Adrenal gland (tissue), 9 donors: ENCODE measurements at regions not wholly inside any gene's neighbourhood (a gene's known extent, or its start where the extent isn't known, plus 50 kb on each side); places are given as distances from the start of the nearest gene placed in this dataset.

Experiments used
- DNase-seq, 7 donors: peaks; one replicate each; pipeline ENCODE4 v3.0.0-alpha.2; 2019 to 2020
- H3K27ac ChIP-seq, 5 donors: fragments of 200-600 bp; sonication (generic) in 4 of 5; 1 replicate in 3 of 5; 2 replicates in 2 of 5; pipeline versions ENCODE4 v1.5.1 to v1.8.0; 2016 to 2020; ENCODE audit warnings: mild to moderate bottlenecking in 1 of 5
- H3K27me3 ChIP-seq: fragments of 200-600 bp; 2 replicates; pipeline ENCODE4 v1.8.0; 2021
- H3K36me3 ChIP-seq, 2 donors: fragments of 200-600 bp; replicated peaks in 1 of 2; 1 replicate in 1 of 2; 2 replicates in 1 of 2; pipeline versions ENCODE4 v1.5.1 to v1.8.0; 2018 to 2022
- H3K4me1 ChIP-seq, 2 donors: fragments of 200-600 bp; replicated peaks in 1 of 2; 1 replicate in 1 of 2; 2 replicates in 1 of 2; pipeline versions ENCODE4 v1.5.1 to v1.8.0; 2018 to 2021
- H3K4me3 ChIP-seq, 4 donors: fragments of 200-600 bp; sonication (generic) in 3 of 4; one replicate each; pipeline ENCODE4 v1.5.1; 2016 to 2018
- H3K9me3 ChIP-seq, 3 donors: fragments of 200-600 bp; sonication (generic) in 1 of 3; replicated peaks in 1 of 3; 1 replicate in 2 of 3; 2 replicates in 1 of 3; pipeline versions ENCODE4 v1.5.1 to v1.8.0; 2016 to 2021
- CTCF ChIP-seq, 6 experiments: fragments of 450-650 bp in 4 of 6; fragments of 200-600 bp in 2 of 6; sonication (generic) in 1 of 6; IDR thresholded peaks; 1 replicate in 5 of 6; 2 replicates in 1 of 6; pipeline versions ENCODE4 v1.5.1 to v1.8.0; 2016 to 2021; ENCODE audit warnings: antibody characterized with exemption in 6 of 6, mild to moderate bottlenecking in 2 of 6, moderate library complexity in 1 of 6
- POLR2A ChIP-seq, 2 donors: fragments of 450-650 bp; IDR thresholded peaks; one replicate each; pipeline ENCODE4 v1.6.1; 2017; ENCODE audit warnings: antibody characterized with exemption in 2 of 2, mild to moderate bottlenecking in 2 of 2, moderate library complexity in 1 of 2
- WGBS, 4 donors: extraction: QIAGEN DNeasy Blood & Tissue Kit in 2 of 4; methylation state at CpG; one replicate each; pipeline versions ENCODE4 v1.1.5 to v1.1.7; 2013 to 2017; 5-methylcytosine and 5-hydroxymethylcytosine counted together
- intact Hi-C, 2 donors: fragments of 100-400 bp; cut with DNase I; formaldehyde crosslinking; loops; one replicate each; pipeline versions ENCODE4 v1.14.1 to v1.15.0; 2022 to 2023
- donor health status: healthy with polysubstance abuse.
- donor health status: Bipolar disorder and iron deficiency.
- donor health status: DM: yes; HTN: yes; CAD: no.
- donor health status: DM: no; HTN: no; CAD: no.
- donor health status: DM: no; HTN: no; CAD: no.

GRCh38 chr1:104852151-104852550 lies 1102.5 kb downstream of the AMY1C start:
- Histone ChIP-seq H3K36me3 (no peaks in the 10 kb centered on the region), H3K27ac (no peak overlapping the region), H3K27me3 (no peaks in the 10 kb centered on the region), H3K9me3 (no peaks in the 10 kb centered on the region), H3K4me1 (no peaks in the 10 kb centered on the region), H3K4me3 (no peak overlapping the region)
- 69 to 75% (median 73%) methylated on average over 2 of the region's 2 CpGs for WGBS, 4 donors
- intact Hi-C loops = no loop called here
- no peak for TF ChIP-seq CTCF (IDR thresholded peaks at IDR 0.05)
- TF ChIP-seq POLR2A (IDR thresholded peaks at IDR 0.05) = no peak
- no peak for DNase-seq

GRCh38 chr1:104853276-104853675 lies 1103.6 kb downstream of the AMY1C start:
- no peaks in the 10 kb centered on the region for H3K4me1 ChIP-seq
- no peaks in the 10 kb centered on the region for H3K27me3 ChIP-seq
- DNase-seq = no peak
- H3K36me3 ChIP-seq = no peaks in the 10 kb centered on the region
- TF ChIP-seq CTCF (IDR thresholded peaks at IDR 0.05) (no peak), POLR2A (IDR thresholded peaks at IDR 0.05) (no peak)
- intact Hi-C loops = no loop called here
- H3K4me3 ChIP-seq = no peak overlapping the region
- no peaks in the 10 kb centered on the region for H3K9me3 ChIP-seq
- H3K27ac ChIP-seq = no peak overlapping the region
- 77 to 85% (median 82%) methylated on average over 2 of the region's 2 CpGs for WGBS, 4 donors

- TF ChIP-seq POLR2A (IDR thresholded peaks at IDR 0.05) (no peak), CTCF (IDR thresholded peaks at IDR 0.05) (no peak)
- Histone ChIP-seq H3K9me3 (no peaks in the 10 kb centered on the region), H3K27ac (no peak overlapping the region), H3K36me3 (no peaks in the 10 kb centered on the region), H3K4me3 (no peak overlapping the region), H3K27me3 (no peaks in the 10 kb centered on the region), H3K4me1 (no peaks in the 10 kb centered on the region)
- DNase-seq = no peak
- 51 to 71% (median 62%) methylated on average over 2 of the region's 2 CpGs for whole genome bisulfite sequencing, 4 donors
- intact Hi-C loops = no loop called here
These were observed 1104.8 kb downstream of the AMY1C start for GRCh38 chr1:104854529-104854928.

GRCh38 chr1:104855550-104855949 lies 1105.9 kb downstream of the AMY1C start:
- H3K27me3 ChIP-seq = no peaks in the 10 kb centered on the region
- H3K9me3 ChIP-seq = no peaks in the 10 kb centered on the region
- TF ChIP-seq POLR2A (IDR thresholded peaks at IDR 0.05) = no peak
- TF ChIP-seq CTCF (IDR thresholded peaks at IDR 0.05) = no peak
- H3K27ac ChIP-seq = no peak overlapping the region
- no peaks in the 10 kb centered on the region for H3K4me1 ChIP-seq
- WGBS, 4 donors = 29 to 83% (median 58%) methylated on average over 1 to 3 of the region's 3 CpGs
- no peak overlapping the region for H3K4me3 ChIP-seq
- intact Hi-C loops = no loop called here
- DNase-seq = no peak
- H3K36me3 ChIP-seq = no peaks in the 10 kb centered on the region
